GM18907 (cell line): ENCODE measurements at regions not wholly inside any gene's neighbourhood (a gene's known extent, or its start where the extent isn't known, plus 50 kb on each side); places are given as distances from the start of the nearest gene placed in this dataset.

Experiments
- ATAC-seq: cut with Tn5 transposase; IDR thresholded peaks from one replicate; pipeline ENCODE4 v1.9.1; 2021; ENCODE audit warnings: mild to moderate bottlenecking, moderate library complexity; ENCODE audit not compliant: unreplicated experiment

DNA sequence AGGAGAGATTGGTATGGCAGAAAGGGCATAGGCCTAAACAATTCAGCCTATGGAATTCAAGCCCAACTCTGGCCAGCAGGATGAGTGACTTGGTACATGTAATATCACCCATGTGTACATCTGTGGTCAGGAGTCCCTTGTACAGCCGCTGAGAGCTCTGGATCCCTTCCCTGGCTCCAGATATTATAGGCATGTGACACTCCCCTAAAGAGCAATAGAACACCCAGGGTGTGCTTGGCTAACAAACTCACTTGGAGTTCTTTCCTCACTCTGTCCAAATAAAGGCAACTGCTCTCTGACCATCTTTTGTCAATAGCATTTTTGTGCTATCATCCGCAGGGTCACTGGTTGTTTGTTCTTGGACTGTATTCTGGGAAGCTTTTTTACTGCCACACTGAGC is 197.4 kb upstream of the NCKAP5 start:
- ATAC-seq: no peak

GRCh38 chr2:133766164-133766832 is 198.0 kb upstream of the NCKAP5 start:
- ATAC-seq: no peak

GRCh38 chr2:133768256-133768655 is 200.0 kb upstream of the NCKAP5 start:
- ATAC-seq: no peak

DNA sequence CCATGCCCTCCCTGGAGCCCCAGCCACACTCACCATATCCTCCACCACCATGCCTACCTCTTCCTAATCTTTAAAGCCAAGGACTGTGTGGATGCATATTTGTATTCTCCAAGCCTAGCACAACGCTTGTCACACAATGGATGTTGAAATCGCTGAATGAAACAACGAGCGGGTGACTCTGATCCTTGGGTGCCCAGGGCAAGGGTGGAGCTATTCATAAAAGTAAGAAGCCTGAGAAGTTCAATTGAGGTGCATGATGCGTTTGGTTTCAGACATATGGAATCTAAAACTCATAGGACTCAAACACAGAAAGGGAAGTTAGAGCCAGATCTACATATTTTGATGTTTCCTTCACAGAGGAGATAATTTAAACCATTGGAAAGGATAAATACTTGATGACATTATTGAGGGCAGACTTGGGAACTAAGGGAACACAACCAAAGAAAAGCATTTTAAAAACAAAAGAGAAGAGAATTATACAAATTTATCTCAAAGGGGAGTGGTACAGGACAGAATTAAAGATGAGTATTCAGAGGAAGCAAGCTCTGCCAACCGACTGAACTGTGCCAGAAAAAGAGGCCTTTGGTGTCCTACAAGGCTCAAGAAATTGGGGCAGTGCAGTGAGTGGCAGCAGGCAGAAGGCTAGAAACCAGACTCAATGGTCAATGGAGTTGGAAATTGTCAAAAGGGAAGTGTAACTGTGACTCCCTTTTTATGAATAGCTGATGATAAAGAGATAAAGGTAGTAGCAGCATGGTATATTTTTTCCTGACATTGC is 200.6 kb upstream of the NCKAP5 start:
- no peak for ATAC-seq

GRCh38 chr2:133773854-133774653 is 205.8 kb upstream of the NCKAP5 start:
- ATAC-seq: no peak

- no peak for ATAC-seq
Observed at GRCh38 chr2:133774654-133775015, 206.4 kb upstream of the NCKAP5 start.

DNA sequence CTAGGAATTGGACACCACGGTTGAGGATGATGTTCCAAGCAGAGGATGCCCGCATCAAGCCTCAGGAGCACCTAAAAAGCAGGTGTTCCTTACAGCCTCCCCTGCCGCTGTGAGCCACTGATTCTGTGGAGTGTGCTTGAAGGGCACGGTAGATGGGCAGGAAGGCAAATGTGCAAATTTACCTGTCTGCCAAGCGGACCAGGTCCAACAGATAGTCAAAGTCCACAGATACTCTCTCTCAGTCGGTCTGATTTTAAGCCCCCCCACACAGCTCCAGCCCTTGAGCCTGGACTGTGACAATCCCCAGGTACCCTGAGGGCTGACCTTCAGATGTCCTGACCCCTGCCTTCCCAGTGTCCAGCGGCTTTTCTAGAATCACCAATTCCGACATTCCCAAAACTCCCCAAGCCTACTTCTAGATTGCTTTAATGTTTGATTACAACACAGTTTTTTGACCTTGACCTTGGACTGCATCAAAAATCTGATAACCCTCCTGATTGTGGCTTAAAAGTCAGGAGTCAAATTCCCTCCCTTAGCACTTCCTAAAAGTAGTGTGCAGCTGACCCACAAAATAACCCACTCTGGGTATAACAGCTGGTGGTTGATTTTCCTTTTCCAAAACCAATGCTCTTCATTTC is 208.8 kb upstream of the NCKAP5 start:
- ATAC-seq: no peak

- no peak for ATAC-seq
Observed at GRCh38 chr2:133777574-133777960, 209.3 kb upstream of the NCKAP5 start.

DNA sequence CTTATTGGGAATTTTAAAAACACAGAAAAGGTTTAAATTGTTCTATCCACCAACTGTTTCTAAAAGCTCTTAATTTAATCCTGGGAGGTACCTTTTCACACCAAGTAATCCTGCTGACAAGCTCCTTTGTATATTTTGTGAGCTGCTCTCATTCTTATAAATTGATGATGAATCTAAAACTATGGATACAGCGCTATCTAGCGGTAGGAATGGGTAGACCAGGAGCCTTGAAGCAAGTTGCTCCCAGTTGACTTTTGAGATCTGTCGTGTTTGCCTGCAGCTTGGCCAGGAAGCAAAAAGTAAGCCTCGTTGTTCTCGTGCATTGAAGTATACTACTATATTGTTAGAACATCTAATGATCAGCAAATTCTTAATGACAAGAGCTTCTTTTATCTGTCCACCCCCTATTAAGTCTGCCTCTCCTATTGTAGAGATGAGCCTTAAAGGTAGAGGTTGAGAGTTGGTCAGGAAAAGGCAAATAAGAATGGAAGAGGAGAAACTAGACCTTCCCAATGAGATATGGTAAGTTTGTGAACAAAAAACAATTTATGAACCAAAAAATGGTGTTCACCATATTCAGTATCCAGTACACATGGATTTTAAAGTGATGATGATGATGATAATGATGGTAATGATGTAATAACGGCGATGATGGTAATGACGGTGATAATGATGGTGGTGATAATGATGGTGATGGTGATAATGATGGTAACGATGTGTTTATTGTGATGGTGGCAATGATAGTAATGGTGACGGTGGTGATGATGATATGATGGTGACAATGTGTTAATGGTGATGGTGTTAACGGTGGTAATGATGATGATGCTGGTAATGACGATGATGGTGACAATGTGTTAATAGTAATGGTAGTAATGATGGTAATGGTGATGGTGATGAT is 212.1 kb upstream of the NCKAP5 start:
- ATAC-seq: peak; percentile 87

- no peak for ATAC-seq
Observed at GRCh38 chr2:133780997-133781513, 212.8 kb upstream of the NCKAP5 start.

GRCh38 chr2:133787207-133787606 is 218.9 kb upstream of the NCKAP5 start:
- ATAC-seq: no peak

DNA sequence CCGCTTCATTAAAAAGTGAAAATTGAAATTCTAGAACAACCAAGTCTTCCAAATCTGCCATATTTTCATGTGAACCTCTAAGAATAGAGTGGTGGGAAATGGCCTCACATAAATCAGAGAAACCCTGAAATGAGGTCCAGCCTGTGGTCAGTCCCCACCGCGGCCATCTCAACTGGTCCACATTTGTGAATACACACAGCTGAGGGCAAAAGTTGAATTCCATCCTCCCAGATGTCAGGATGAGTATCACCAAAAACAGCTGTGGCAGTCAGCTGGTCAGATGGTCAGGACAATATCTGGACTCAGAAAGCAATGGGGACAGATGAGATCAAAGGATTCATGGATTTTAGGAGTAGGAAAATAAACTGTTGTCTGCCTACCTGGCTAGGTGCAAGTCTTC is 219.4 kb upstream of the NCKAP5 start:
- no peak for ATAC-seq

- no peak for ATAC-seq
Observed at GRCh38 chr2:133788386-133788785, 220.1 kb upstream of the NCKAP5 start.

GRCh38 chr2:133789743-133790142 is 221.5 kb upstream of the NCKAP5 start:
- ATAC-seq: no peak

DNA sequence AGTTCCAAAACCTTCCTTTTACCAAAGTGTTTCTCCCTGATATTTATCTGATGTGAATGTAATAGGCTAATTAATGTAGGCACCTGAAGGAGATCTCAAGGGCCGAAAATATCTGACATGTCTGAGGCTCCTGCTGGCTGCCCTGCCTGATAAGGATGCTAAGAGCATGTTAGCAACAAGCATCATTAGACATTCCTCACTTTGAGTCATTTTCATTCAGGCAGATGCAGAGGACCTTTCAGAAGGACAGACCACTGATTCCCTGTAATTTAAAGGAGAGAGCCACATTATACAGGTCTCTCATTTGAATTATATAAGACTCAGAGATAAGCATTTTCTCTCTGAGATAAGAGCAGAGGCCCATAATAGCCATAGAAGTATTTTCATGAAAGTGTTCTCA is 222.4 kb upstream of the NCKAP5 start:
- no peak for ATAC-seq

DNA sequence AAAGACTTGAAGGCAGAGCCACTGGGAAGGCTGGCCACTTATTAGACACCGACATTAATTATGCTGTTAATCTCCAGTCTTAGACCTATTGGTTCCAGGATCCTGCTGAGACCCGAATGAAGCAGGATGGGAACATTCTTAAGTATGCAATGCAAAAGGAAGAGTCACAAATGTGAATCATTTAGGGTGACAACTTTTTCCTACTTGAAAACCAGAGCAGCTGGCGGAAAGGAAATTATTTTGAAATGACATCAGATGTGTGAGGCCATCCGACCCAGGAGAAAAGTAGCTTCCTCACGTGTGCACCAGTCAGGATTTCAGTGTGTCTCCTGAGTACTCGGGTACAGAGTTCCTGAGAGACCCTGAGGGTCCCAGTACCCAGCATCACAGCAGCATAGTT is 222.9 kb upstream of the NCKAP5 start:
- ATAC-seq: no peak

DNA sequence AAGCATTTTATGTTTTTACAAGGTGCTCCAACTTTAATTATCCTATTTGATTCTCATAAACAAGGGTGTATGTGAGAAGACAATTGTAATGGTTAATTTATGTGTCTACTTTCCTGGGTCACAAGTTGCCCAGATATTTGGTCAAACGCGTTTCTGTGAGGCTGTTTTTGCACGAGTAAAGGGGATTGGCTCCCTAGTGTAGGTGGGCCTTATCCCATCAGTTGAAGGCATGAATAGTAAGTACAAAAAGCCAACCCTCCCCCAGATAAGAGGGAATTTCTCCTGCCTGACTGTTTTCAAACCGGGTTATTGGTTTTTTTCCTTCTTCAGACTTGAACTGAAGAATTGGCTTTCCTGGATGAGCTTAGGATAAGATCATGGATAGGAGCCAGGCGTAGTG is 224.0 kb upstream of the NCKAP5 start:
- no peak for ATAC-seq

DNA sequence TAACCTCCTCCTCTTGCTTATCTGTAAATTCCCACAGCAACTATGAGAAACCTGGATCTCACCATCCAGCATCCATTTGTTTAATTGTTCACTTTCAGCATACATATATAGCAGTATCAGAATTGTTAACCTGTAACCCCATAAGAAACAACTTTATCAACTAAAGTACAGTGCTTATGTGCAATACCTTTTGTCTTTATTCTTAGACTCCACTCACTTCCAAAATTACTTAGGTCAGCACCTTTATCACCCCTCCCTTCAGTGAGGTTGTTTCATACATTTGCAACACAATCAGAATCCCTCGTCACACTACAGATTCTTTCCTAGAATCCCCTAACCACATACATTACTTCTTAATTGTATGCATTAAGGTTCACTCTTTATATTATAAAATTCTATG is 225.9 kb upstream of the NCKAP5 start:
- ATAC-seq: no peak

- no peak for ATAC-seq
Observed at GRCh38 chr2:133801946-133802345, 233.7 kb upstream of the NCKAP5 start.

GRCh38 chr2:133802409-133803039 is 234.3 kb upstream of the NCKAP5 start:
- no peak for ATAC-seq
